GM12878 (cell line): ENCODE measurements at regions not wholly inside any gene's neighbourhood (a gene's known extent, or its start where the extent isn't known, plus 50 kb on each side); places are given as distances from the start of the nearest gene placed in this dataset.
"Not testable (repeated sequence)": the region's sequence is repeated elsewhere in the genome, so short reads cannot be mapped to it uniquely, and the experiment has no call there.

ENCODE experiments used
- ATAC-seq: fragments of 200-7000 bp; cut with Tn5 transposase; 3 replicates; pipeline ENCODE4 v1.9.1; 2020; ENCODE audit warnings: mild to moderate bottlenecking, moderate library complexity
- BruUV-seq: library from RNA; stranded (reverse); fragments of 400-500 nt; replicated peaks from 2 replicates; lab custom pipeline; 2021; lab: Mats Ljungman, UMichigan
- CTCF ChIA-PET: fragments of 300-600 bp; sonication (Branson Sonifier 250); formaldehyde crosslinking; extraction: SDS; loops from one replicate; lab custom pipeline; 2021; ENCODE audit warnings: inconsistent platforms; lab: Yijun Ruan, JAX
- POLR2A ChIA-PET: fragments of 350-600 bp; formaldehyde crosslinking; extraction: SDS; loops from one replicate; lab custom pipeline; 2021; ENCODE audit warnings: inconsistent platforms; lab: Charles Lee
- RAD21 ChIA-PET: fragments of 300-600 bp; sonication (Branson Sonifier 250); formaldehyde crosslinking; loops from one replicate; lab custom pipeline; 2023; ENCODE audit warnings: antibody characterized with exemption; ENCODE audit not compliant: unreplicated experiment; lab: Charles Lee
- SMC1A ChIA-PET: fragments of 300-600 bp; sonication (Branson Sonifier 250); formaldehyde crosslinking; loops from one replicate; lab custom pipeline; 2023; ENCODE audit not compliant: unreplicated experiment, uncharacterized antibody; lab: Charles Lee
- DNase-seq: peaks from one replicate; pipeline ENCODE4 v3.0.0-alpha.2; 2011; ENCODE audit warnings: low read depth, low spot score
- FAIRE-seq: peaks from 3 replicates; lab custom pipeline; 2011; peaks lifted over from hg19 to GRCh38; lab: Jason Lieb, UNC
- H2AFZ ChIP-seq: 2 replicates; pipeline ENCODE4 v1.6.0; 2011; ENCODE audit warnings: low read depth, low read length, control low read depth; ENCODE audit not compliant: control insufficient read depth
- H3K27ac ChIP-seq: 2 replicates; pipeline ENCODE4 v1.5.1; 2011; ENCODE audit warnings: control low read depth; ENCODE audit not compliant: control insufficient read depth, insufficient read depth
- H3K27me3 ChIP-seq, 2 experiments: replicated peaks in 1 of 2; 2 replicates each; pipeline versions ENCODE4 v1.6.0 to v1.6.1; 2011; ENCODE audit warnings: low read length in 1 of 2; ENCODE audit not compliant: control insufficient read depth in 2 of 2, insufficient read depth in 2 of 2
- H3K36me3 ChIP-seq, 2 experiments: 2 replicates each; pipeline ENCODE4 v1.5.1; 2011; ENCODE audit warnings: low read length in 1 of 2; ENCODE audit not compliant: control insufficient read depth in 2 of 2, insufficient read depth in 2 of 2
- H3K4me1 ChIP-seq: 2 replicates; pipeline ENCODE4 v1.6.1; 2011; ENCODE audit warnings: mild to moderate bottlenecking, low read length, moderate library complexity, mixed read lengths; ENCODE audit not compliant: control insufficient read depth, insufficient read depth
- H3K4me2 ChIP-seq: 2 replicates; pipeline ENCODE4 v1.6.0; 2011; ENCODE audit warnings: control low read depth; ENCODE audit not compliant: control insufficient read depth, insufficient read depth
- H3K4me3 ChIP-seq: fragments of 200-600 bp; sonication (generic); 2 replicates; pipeline ENCODE4 v1.5.1; 2016
- H3K79me2 ChIP-seq: 2 replicates; pipeline ENCODE4 v1.6.0; 2011; ENCODE audit warnings: low read length; ENCODE audit not compliant: control insufficient read depth, insufficient read depth
- H3K9ac ChIP-seq: 2 replicates; pipeline ENCODE4 v1.8.0; 2011; ENCODE audit warnings: low read length, control low read depth, mixed read lengths; ENCODE audit not compliant: control insufficient read depth, insufficient read depth
- H3K9me3 ChIP-seq: replicated peaks from 3 replicates; pipeline ENCODE4 v1.5.1; 2011; ENCODE audit warnings: mild to moderate bottlenecking, low read length; ENCODE audit not compliant: control insufficient read depth, insufficient read depth
- H4K20me1 ChIP-seq: 2 replicates; pipeline ENCODE4 v1.6.0; 2011; ENCODE audit not compliant: control insufficient read depth, insufficient read depth
- REST ChIP-seq: IDR thresholded peaks from 2 replicates; pipeline ENCODE4 v1.6.1; 2012; ENCODE audit warnings: mild to moderate bottlenecking, low read depth, low read length
- WGBS: methylation state at CpG from one replicate; pipeline ENCODE4 v1.1.6; 2016; ENCODE audit warnings: low lambda C conversion rate; ENCODE audit not compliant: insufficient replicate concordance, insufficient coverage; ENCODE audit errors: missing lambda C conversion rate; 5-methylcytosine and 5-hydroxymethylcytosine counted together
- in situ Hi-C: fragments of 300-500 bp; cut with MboI; formaldehyde crosslinking; loops from 9 replicates; pipeline ENCODE4 v1.14.3; 2018; ENCODE audit warnings: mixed read lengths
- intact Hi-C: fragments of 100-400 bp; cut with micrococcal nuclease; formaldehyde crosslinking; loops from one replicate; pipeline ENCODE4 v1.14.2; 2022; ENCODE audit not compliant: unreplicated experiment

GRCh38 chr15:22699881-22700280, 86.6 kb upstream of the NIPA1 start:
- SMC1A ChIA-PET, H3K9me3 ChIP-seq, POLR2A ChIA-PET, FAIRE-seq, in situ Hi-C loops, H3K27ac ChIP-seq, H2AFZ ChIP-seq, H3K9ac ChIP-seq, ATAC-seq, H3K4me1 ChIP-seq, BruUV-seq, DNase-seq, CTCF ChIA-PET, H3K4me3 ChIP-seq, H3K36me3 ChIP-seq, H3K27me3 ChIP-seq, H3K4me2 ChIP-seq, H4K20me1 ChIP-seq, intact Hi-C loops, H3K79me2 ChIP-seq, RAD21 ChIA-PET: not testable (repeated sequence)
- WGBS, result 36% methylated on average over 3 of the region's 3 CpGs
- TF ChIP-seq REST, result peak; percentile 61; the same call in 1 of the 2 replicates

- BruUV-seq, CTCF ChIA-PET, H3K36me3 ChIP-seq, RAD21 ChIA-PET, POLR2A ChIA-PET, H3K9me3 ChIP-seq, in situ Hi-C loops, H4K20me1 ChIP-seq, H3K27ac ChIP-seq, H3K4me1 ChIP-seq, ATAC-seq, H3K4me3 ChIP-seq, H3K4me2 ChIP-seq, DNase-seq, SMC1A ChIA-PET, FAIRE-seq, H3K79me2 ChIP-seq, H3K9ac ChIP-seq, intact Hi-C loops, H3K27me3 ChIP-seq, H2AFZ ChIP-seq: not testable (repeated sequence)
- WGBS, result 85% methylated on average over 18 of the region's 18 CpGs
These were observed 75.6 kb upstream of the NIPA1 start for GRCh38 chr15:22710831-22711341.

DNA sequence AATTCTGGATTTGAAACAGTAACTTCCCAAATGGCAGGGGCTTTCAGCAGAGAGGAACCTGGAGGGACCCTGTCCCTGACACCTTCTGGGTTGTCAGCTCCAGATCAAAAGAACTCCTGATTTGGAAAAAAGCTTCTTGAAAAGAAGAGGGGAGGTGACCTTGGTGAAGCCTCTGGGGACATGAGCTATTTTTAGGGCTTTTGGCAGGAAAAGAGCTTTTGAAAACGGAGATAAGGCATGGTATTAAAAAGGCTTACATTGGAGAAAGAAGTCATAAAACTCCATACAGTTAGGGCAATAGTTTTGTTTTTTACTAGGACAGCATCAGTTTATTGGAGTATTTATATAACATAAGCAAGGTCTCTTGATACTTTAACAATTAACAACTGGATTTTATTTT, 72.5 kb upstream of the NIPA1 start:
- not testable (repeated sequence) for H4K20me1 ChIP-seq

More for the DNA sequence above, 72.5 kb upstream of the NIPA1 start:
- intact Hi-C loops, H3K4me1 ChIP-seq, H3K27ac ChIP-seq, DNase-seq, H3K27me3 ChIP-seq, H3K9me3 ChIP-seq, POLR2A ChIA-PET, RAD21 ChIA-PET, H3K36me3 ChIP-seq, in situ Hi-C loops, H3K4me3 ChIP-seq, H3K9ac ChIP-seq, ATAC-seq, BruUV-seq, CTCF ChIA-PET, FAIRE-seq, H3K4me2 ChIP-seq, SMC1A ChIA-PET, H2AFZ ChIP-seq, H3K79me2 ChIP-seq: not testable (repeated sequence)
- 0% methylated on average over 1 of the region's 1 CpG for WGBS
